OCI-LY7 (cell line): ENCODE measurements at regions not wholly inside any gene's neighbourhood (a gene's known extent, or its start where the extent isn't known, plus 50 kb on each side); places are given as distances from the start of the nearest gene placed in this dataset.

Experiments
- BruUV-seq: library from RNA; stranded (reverse); fragments of 400-500 nt; replicated peaks from 2 replicates; lab custom pipeline; 2021; lab: Mats Ljungman, UMichigan
- CTCF ChIA-PET: fragments of 300-600 bp; sonication (Branson Sonifier 250); formaldehyde crosslinking; loops from one replicate; lab custom pipeline; 2022; ENCODE audit warnings: antibody characterized with exemption; ENCODE audit not compliant: unreplicated experiment; lab: Charles Lee
- POLR2A ChIA-PET: fragments of 300-600 bp; sonication (Branson Sonifier 250); formaldehyde crosslinking; loops from one replicate; lab custom pipeline; 2022; ENCODE audit warnings: antibody characterized with exemption; lab: Charles Lee
- DNase-seq: peaks from one replicate; pipeline ENCODE4 v3.0.0-alpha.2; 2015; ENCODE audit warnings: low spot score
- H2AFZ ChIP-seq: fragments of 200-600 bp; sonication (generic), shearing (Covaris generic); 2 replicates; pipeline ENCODE4 v1.6.1; 2014; ENCODE audit warnings: mild to moderate bottlenecking, antibody characterized with exemption, low read length, moderate library complexity
- H3K27ac ChIP-seq: fragments of 200-600 bp; sonication (generic); 2 replicates; pipeline ENCODE4 v1.5.1; 2014; ENCODE audit warnings: mixed run types, low read depth, mild to moderate bottlenecking, moderate library complexity, low read length, inconsistent platforms; ENCODE audit not compliant: poor library complexity, severe bottlenecking
- H3K36me3 ChIP-seq: fragments of 200-600 bp; sonication (generic); 2 replicates; pipeline ENCODE4 v1.6.1; 2014; ENCODE audit warnings: mild to moderate bottlenecking, antibody characterized with exemption, low read length, moderate library complexity, mixed read lengths; ENCODE audit not compliant: insufficient read depth
- H3K4me1 ChIP-seq: fragments of 200-600 bp; sonication (generic); 2 replicates; pipeline ENCODE4 v1.5.1; 2014; ENCODE audit warnings: mild to moderate bottlenecking, low read length; ENCODE audit not compliant: insufficient read depth, poor library complexity, severe bottlenecking
- H3K4me2 ChIP-seq: fragments of 200-600 bp; sonication (generic); 2 replicates; pipeline ENCODE4 v1.6.1; 2014; ENCODE audit warnings: mild to moderate bottlenecking, low read length
- H3K4me3 ChIP-seq: fragments of 200-600 bp; sonication (generic); 2 replicates; pipeline ENCODE4 v1.5.1; 2014; ENCODE audit warnings: mild to moderate bottlenecking, low read depth, low read length; ENCODE audit not compliant: poor library complexity, severe bottlenecking
- H3K79me2 ChIP-seq: fragments of 200-600 bp; sonication (generic); 2 replicates; pipeline ENCODE4 v1.6.1; 2016; ENCODE audit warnings: low read depth, mild to moderate bottlenecking, low read length, moderate library complexity, mixed read lengths; ENCODE audit not compliant: insufficient read depth
- H3K9me2 ChIP-seq: fragments of 200-600 bp; sonication (generic); 2 replicates; pipeline ENCODE4 v1.6.1; 2016; ENCODE audit warnings: mild to moderate bottlenecking, low read length, mixed read lengths; ENCODE audit not compliant: insufficient read depth
- H3K9me3 ChIP-seq: fragments of 200-600 bp; sonication (generic); 2 replicates; pipeline ENCODE4 v1.6.1; 2014; ENCODE audit warnings: mild to moderate bottlenecking, mixed run types, low read length, mixed read lengths
- H4K20me1 ChIP-seq: fragments of 200-600 bp; sonication (generic); 2 replicates; pipeline ENCODE4 v1.6.1; 2014; ENCODE audit warnings: mild to moderate bottlenecking, antibody characterized with exemption, low read length, moderate library complexity, mixed read lengths; ENCODE audit not compliant: insufficient read depth
- EZH2phosphoT487 ChIP-seq: fragments of 200-600 bp; sonication (generic); IDR thresholded peaks from 2 replicates; pipeline ENCODE4 v1.6.1; 2018; ENCODE audit warnings: low read depth, borderline replicate concordance, mild to moderate bottlenecking, mixed run types, antibody characterized with exemption, low read length, moderate library complexity, mixed read lengths
- intact Hi-C: fragments of 100-400 bp; cut with micrococcal nuclease; formaldehyde crosslinking; loops from one replicate; pipeline ENCODE4 v1.10.0; 2022; ENCODE audit not compliant: unreplicated experiment
- TF ChIP-seq, protein P1 (sequence below): fragments of 200-600 bp; sonication (generic); conservative IDR thresholded peaks from 2 replicates; pipeline ENCODE4 v1.5.1; 2014; ENCODE audit warnings: mild to moderate bottlenecking, antibody characterized with exemption, low read length, moderate library complexity, mixed read lengths

DNA sequence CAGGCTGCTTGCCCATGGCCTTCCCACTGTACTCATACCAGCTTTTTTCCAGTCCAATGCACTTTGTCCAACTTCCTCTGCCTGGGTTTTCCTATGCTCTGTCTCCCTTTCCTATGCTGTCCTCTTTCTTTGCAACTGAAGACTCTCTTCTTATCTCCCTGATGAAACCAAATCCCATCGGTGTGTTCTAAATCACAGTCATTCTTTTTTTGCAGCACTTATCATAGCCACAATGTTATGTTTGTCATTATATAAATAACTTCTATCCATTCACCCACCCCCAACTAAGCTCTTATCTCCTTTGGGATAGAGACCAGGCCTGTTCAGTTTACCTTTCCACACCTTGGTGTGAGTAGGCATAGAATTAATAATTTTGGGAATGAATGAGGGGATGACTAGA is 121.0 kb downstream of the GPX5 start:
- TF ChIP-seq, protein P1, sequence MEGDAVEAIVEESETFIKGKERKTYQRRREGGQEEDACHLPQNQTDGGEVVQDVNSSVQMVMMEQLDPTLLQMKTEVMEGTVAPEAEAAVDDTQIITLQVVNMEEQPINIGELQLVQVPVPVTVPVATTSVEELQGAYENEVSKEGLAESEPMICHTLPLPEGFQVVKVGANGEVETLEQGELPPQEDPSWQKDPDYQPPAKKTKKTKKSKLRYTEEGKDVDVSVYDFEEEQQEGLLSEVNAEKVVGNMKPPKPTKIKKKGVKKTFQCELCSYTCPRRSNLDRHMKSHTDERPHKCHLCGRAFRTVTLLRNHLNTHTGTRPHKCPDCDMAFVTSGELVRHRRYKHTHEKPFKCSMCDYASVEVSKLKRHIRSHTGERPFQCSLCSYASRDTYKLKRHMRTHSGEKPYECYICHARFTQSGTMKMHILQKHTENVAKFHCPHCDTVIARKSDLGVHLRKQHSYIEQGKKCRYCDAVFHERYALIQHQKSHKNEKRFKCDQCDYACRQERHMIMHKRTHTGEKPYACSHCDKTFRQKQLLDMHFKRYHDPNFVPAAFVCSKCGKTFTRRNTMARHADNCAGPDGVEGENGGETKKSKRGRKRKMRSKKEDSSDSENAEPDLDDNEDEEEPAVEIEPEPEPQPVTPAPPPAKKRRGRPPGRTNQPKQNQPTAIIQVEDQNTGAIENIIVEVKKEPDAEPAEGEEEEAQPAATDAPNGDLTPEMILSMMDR: no peak
- no peak for TF ChIP-seq EZH2phosphoT487
- CTCF ChIA-PET: no interaction called here
- intact Hi-C loops: loop anchor here (5.0 kb wide), 1 partner anchor 296 kb away; no protein-coding TSS in a partner anchor

DNA sequence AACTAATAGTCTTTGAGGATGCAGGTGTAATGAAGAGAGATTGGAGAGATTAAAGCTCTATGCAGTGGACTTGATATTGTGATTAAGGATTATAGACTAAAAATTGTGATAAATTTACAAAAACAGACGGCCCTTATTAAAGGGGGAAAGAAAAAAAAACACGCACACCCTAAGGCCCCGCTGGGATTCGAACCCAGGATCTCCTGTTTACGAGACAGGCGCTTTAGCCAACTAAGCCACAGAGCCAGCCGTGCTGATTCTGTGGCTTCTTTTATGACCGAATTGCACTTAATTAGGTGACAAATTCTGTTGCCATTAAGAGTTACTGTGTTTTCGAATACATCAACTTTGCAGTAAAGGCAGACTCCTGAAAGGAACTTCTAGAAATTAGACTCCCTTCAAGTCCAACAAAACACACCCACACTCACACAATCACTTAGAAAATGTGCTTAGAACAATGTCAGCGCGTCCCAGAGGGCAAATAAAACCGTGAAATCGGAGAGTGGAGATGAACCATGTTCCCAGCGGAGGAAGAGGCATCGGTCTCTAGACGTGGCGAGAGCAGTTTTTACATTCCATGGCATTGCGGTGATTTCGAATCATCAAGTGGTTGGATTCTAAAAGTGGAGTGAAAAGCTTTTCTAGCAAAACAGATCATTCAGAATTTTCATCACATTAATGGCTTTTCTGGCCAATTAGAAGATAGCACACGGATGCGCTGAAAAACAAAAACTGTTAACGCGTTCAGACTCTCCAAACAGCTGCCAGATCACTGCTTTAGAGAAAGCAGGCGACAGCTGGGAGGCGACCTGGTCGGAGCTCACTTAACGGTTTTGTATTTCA is 122.6 kb downstream of the GPX5 start:
- Histone ChIP-seq H3K4me1 (peaks cover 9% of the 10 kb centered on the region), H3K4me2 (peak overlapping the region; percentile 73), H3K27ac (peak overlapping the region; percentile 85), H3K4me3 (peak overlapping the region; percentile 96), H3K79me2 (no peaks in the 10 kb centered on the region), H4K20me1 (no peaks in the 10 kb centered on the region), H3K9me2 (no peaks in the 10 kb centered on the region), H3K36me3 (no peaks in the 10 kb centered on the region), H3K9me3 (no peaks in the 10 kb centered on the region), H2AFZ (peak overlapping the region; percentile 100)
- CTCF ChIA-PET: no interaction called here
- intact Hi-C loops: loop anchor here (1.0 to 5.0 kb wide), 6 partner anchors 10 to 567 kb away; partner anchors contain the start of genes ZKSCAN8 and ZNF165
- no peak for TF ChIP-seq EZH2phosphoT487
- TF ChIP-seq, protein P1: no peak
- POLR2A ChIA-PET: interaction anchor here (0.6 to 2.3 kb wide), 8 partner anchors 10 to 332 kb away, joined by 3 to 9 read pairs (median 4); no protein-coding TSS in a partner anchor
- no TSS peak for BruUV-seq
- peak; percentile 89 for DNase-seq

More for the DNA sequence above, 121.0 kb downstream of the GPX5 start:
- Histone ChIP-seq H3K9me2 (no peaks in the 10 kb centered on the region), H4K20me1 (no peaks in the 10 kb centered on the region), H3K4me2 (no peak overlapping the region), H3K36me3 (no peaks in the 10 kb centered on the region), H3K79me2 (no peaks in the 10 kb centered on the region), H3K27ac (no peak overlapping the region), H3K4me1 (peaks cover 9% of the 10 kb centered on the region), H2AFZ (no peak overlapping the region; the same call in 1 of the 2 replicates), H3K4me3 (no peak overlapping the region), H3K9me3 (no peaks in the 10 kb centered on the region)
- BruUV-seq: no TSS peak
- POLR2A ChIA-PET: interaction anchor here (1.0 kb wide), 1 partner anchor 38 kb away, joined by 3 read pairs; no protein-coding TSS in a partner anchor
- DNase-seq: no peak
